Hippocampal formation (tissue), 2 donors: ENCODE measurements at regions not wholly inside any gene's neighbourhood (a gene's known extent, or its start where the extent isn't known, plus 50 kb on each side); places are given as distances from the start of the nearest gene placed in this dataset.

ENCODE experiments used
- DNase-seq, 2 donors: peaks; one replicate each; lab custom pipeline; 2025; lab: John Stamatoyannopoulos, UW

- DNase-seq, result no peak
These were observed 136.8 kb downstream of the FOXD2 start for GRCh38 chr1:47574451-47575165.

- DNase-seq, result no peak
These were observed 138.3 kb downstream of the FOXD2 start for GRCh38 chr1:47575855-47576757.

GRCh38 chr1:47576758-47577115 lies 138.9 kb downstream of the FOXD2 start:
- peak in 1 of 2 donors; percentile 8 for DNase-seq

GRCh38 chr1:47577303-47578025 lies 139.6 kb downstream of the FOXD2 start:
- DNase-seq, result no peak

GRCh38 chr1:47578026-47578720 lies 140.3 kb downstream of the FOXD2 start:
- DNase-seq, result peak; percentile 18 to 38

GRCh38 chr1:47578721-47579419 lies 141.0 kb downstream of the FOXD2 start:
- no peak for DNase-seq

GRCh38 chr1:47579809-47580208 lies 142.0 kb downstream of the FOXD2 start:
- no peak for DNase-seq

GRCh38 chr1:47580451-47580995 lies 142.7 kb downstream of the FOXD2 start:
- no peak for DNase-seq

GRCh38 chr1:47582891-47583608 lies 145.2 kb downstream of the FOXD2 start:
- DNase-seq, result no peak

GRCh38 chr1:47584249-47584648 lies 146.4 kb downstream of the FOXD2 start:
- no peak for DNase-seq

GRCh38 chr1:47585141-47585902 lies 147.5 kb downstream of the FOXD2 start:
- DNase-seq, result no peak

GRCh38 chr1:47587891-47588582 lies 150.2 kb downstream of the FOXD2 start:
- no peak for DNase-seq

GRCh38 chr1:47590523-47591225 lies 152.8 kb downstream of the FOXD2 start:
- no peak for DNase-seq

- DNase-seq, result no peak
These were observed 154.0 kb downstream of the FOXD2 start for GRCh38 chr1:47591801-47592200.

GRCh38 chr1:47592296-47593012 lies 154.6 kb downstream of the FOXD2 start:
- no peak for DNase-seq

GRCh38 chr1:47593013-47593568 lies 155.2 kb downstream of the FOXD2 start:
- DNase-seq, result no peak

- DNase-seq, result no peak
These were observed 155.9 kb downstream of the FOXD2 start for GRCh38 chr1:47593598-47594285.
